ENCODE measurements at regions not wholly inside any gene's neighbourhood (a gene's known extent, or its start where the extent isn't known, plus 50 kb on each side); places are given as distances from the start of the nearest gene placed in this dataset.
"Not testable (repeated sequence)": the region's sequence is repeated elsewhere in the genome, so short reads cannot be mapped to it uniquely, and the experiment has no call there.

DNA sequence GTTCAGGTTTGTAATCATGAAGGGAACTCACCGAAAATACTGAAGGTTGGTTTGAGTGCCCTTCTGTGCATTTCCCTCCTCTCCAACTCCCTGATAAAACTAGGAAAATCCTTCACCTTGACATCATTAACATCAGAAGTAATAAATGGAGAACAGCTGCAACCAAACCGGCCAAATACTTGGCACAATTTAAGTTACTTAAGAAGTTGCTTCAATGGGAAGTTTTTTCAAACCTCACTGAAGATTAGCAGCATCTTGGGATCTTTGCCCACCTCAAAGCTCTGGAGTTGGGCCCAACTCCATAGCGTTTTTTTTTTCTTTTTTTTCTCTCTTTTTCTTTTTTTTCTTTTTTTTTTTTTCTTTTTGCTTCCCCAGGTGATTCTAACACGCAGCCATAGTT lies 784.8 kb downstream of the KCNA4 start:
- no peak for DNase-seq

DNA sequence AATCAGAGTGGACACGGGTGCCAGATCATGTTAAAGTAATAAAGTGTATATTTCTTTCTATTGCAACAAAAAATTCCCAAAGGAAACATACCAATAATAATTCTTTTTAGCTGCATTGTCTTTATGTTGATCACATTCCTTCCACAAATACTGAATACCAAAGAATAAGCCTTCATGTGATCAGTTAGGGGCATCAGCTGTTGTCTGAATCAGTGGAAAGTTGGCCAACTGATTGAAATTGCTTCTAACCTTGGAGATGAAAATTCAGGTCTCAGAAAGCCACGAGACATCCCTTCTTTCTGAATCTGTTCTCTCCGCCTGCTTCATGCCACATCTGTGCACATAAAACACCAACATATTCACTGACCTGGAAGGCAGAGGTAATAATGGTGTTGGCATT lies 785.2 kb downstream of the KCNA4 start:
- no peak for DNase-seq

DNA sequence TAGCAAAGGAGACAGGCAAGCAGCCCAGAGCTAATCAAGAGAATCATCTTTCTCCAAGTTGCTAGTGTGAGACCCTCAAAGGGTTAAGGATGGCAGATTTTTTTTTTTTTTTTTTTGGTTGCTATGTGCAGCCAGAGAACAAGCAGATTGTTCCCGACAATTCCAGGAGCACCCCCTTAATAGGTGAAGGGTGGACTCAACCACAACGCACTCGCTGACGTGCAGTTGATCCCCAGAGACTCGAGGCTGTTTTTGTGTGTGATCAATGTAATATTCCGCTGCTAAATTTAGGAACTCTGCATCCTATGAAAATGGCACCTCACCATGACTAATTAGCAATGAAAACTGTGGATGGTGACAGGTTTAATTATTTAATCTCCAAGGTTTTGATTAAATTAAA lies 789.0 kb downstream of the KCNA4 start:
- no peak for DNase-seq

DNA sequence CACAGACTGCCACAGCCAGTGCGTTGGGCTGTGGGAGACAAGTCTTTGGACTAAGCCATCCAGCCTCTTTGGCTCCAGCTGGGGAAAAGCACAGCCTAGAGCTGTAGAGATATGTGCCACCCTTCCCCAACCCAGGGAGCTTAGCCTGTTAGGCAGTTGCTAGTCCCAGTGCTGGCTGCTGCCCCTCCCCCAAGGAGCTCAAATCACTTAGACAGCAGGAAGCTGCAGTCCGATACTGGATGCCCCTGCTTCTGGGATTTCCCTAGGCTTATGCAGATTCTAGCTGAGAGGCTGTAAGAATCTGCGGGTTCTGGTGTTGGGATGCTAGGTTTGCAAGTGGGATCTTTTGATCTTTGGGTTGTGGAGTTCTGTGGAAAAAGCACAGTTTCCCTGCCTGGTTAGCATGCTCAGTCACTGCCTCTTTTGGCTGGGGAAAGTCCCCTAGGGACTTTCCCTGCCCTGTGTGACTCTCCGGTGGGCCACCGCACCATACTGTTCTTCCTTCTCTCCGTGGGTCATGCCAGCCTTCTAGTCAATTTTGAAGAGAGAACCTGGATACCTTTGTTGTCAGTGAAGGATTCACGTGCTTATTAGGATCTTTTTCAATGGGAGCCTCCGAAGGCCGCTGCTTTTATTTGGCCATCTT lies 792.0 kb downstream of the KCNA4 start:
- no peak for DNase-seq

DNA sequence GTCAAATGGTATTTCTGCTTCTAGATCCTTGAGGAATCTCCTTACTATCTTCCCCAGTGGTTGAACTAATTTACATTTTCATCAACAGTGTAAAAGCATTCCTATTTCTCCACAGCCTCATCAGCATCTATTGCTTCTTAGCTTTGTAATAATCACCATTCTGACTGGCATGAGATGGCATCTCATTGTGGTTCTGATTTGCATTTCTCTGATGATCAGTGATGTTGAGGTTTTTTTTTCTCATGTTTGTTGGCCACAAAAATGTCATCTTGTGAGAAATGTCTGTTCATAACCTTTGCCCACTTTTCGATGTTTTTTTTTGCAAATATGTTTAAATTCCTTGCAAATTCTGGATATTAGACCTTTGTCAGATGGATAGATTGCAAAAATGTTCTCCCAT lies 797.3 kb downstream of the KCNA4 start:
- DNase-seq, result not testable (repeated sequence)

DNA sequence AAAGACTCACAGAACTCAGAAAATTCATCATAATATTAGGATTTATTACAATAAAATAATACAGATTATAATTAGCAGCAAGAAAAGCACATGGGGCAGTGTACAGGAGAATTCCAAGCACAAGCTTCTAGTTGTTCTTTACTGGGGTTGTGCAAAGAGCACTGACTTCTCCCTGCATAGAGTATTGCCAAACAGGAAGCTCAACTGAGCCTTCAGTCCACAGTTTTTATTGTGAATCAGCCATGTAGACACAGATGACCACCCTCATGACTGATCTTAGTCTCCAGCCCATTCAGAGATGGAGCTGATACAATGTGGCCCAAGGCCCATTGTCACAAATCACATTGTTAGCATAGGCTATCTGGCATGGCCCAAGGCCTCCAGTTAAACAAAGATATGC lies 798.9 kb downstream of the KCNA4 start:
- DNase-seq, result no peak

DNA sequence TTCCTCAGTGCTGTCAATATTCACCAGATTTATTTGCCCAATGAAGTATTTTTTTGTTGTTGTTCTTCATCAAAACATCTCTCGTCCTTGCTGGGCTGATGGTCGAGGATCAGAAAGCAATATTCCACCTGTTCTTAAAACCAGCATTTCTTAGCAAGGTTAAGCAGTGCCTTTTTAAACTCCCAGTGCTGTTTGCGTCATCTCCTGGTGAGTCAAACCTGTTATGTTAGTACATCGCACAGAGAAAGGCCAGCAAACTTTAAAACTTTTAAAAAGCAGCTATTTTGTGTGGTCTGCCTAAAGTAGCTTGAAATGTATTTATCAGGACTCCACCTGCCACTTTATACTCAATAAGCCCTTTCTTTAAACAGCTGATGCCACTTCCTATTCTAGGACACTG lies 802.0 kb downstream of the KCNA4 start:
- DNase-seq, result no peak

DNA sequence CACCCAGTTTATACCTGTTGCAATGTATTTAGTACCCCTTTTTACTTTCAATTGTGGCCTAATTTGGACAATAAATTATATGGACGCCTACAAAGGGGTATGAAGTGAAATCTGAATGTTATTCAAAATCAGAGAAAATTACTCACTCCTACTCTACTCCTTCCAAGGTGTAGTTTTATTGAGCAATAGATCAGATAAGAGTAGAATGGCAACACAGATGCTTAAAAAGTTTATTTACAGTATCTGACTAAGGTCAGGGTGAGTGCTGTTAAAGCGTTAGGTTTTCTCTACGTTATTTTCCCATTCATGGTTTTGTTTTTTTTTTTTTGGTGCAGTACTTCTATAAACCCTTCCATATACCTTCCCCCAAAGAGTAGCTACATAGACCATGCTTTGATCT lies 805.6 kb downstream of the KCNA4 start:
- DNase-seq, result no peak

DNA sequence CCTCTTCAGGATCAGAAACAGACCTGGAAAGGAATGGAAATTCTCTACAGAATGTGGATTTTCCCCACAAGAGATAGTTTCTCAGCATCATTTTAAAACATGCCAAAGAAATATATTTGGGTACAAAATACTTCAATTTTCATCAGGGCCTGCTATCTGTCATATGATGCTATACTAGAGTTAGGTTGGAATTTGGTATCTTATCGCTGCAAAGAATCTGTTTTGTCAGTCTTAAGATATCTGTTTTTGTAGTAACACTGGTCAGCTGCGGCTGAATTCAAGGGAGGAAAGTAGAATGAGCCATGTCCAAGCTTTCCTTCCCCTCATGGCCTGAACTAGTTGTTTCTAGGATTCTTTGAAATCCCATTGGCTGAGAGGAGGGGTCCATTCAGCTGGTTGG lies 806.4 kb downstream of the KCNA4 start:
- no peak for DNase-seq

DNA sequence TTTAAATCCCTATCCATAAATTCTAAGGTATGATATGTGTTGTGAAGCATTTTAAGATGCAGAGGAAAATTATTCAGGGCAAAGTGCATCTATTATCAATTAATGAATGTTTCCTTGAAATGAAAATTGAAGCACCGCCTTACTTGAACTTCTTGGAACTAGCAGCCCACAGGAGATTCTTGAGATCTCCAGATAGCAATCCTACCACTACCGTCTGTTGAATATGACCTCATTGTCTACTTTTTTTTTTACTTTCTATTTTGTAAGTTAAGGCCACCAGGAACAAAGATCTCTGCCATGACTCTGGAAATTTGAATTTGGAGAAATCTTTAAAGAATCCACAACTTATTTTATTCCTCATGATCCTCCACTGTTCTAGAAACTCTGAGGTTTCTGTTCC lies 808.7 kb downstream of the KCNA4 start:
- DNase-seq, result peak; percentile 91

DNA sequence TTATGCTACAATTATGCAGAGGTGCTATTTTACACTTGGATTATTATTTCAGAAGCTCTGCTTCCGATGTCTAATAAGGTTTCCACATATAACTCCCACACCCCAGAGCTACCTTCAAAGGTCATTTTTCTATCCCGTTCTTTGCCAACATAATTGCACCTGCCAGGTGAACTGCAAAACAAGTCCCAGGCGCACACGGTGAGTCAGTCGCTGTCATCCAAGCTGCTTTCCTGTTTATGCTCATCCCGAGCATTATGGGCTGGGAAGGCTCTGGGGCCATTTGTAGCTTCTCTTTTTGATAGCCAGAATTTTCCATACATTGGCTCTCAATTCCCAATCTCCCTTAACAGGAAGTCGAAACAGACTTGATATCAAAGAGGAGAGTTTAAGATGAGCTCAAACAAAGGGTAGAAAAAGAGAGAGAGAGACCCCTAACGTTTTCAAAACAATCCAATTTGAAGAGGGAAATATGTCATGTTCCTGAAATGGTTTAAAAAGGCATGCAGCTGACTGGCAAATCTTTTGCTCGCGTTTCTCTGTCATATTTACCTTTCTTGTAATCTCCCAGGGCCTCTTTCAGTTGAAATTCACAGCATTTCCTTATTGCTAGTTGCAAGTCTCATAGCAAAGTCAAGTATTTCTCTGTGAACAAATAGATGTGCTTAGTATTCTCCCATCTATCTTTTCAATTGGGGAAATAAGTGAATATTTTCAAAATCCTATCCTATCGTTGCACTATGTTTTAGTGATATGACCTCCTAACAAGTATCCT lies 815.9 kb downstream of the KCNA4 start:
- no peak for DNase-seq

DNA sequence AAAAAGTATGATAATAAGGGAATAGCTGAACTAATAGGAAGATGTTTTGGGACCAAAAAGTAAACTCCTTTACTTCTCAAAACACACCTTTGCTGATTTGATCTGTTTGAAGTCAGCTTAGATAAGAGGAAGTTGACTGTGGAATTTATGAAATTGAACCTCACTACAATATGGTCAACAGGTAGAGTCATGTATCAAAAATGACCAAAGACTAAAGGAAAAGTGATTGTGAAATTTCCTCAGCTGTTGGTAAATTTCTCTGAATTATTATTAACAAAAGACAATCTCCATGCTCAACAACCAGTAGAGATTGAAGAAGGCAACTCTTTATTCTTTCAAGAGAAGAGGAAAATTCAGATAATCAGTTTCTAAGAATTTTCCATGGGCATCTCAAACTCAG lies 826.5 kb downstream of the KCNA4 start:
- no peak for DNase-seq

DNA sequence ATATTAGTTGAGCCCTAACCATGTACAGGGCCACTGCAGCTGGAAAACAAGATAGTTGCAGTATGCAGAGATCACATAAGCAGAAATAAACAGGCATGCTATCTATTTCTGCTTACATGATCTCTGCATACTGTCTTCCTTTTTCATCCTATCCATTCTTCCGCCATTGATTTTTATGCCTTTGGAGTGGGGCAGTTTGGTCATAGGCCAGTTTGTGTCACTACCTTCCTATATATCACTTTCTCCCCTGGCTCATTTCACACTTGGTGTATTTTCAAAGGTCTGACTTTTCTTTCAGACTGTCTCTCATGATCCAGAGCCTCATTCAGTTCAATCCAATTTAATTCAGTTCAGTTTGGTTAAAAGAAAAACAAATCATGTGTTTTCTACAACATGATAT lies 829.6 kb downstream of the KCNA4 start:
- peak; percentile 34 for DNase-seq

DNA sequence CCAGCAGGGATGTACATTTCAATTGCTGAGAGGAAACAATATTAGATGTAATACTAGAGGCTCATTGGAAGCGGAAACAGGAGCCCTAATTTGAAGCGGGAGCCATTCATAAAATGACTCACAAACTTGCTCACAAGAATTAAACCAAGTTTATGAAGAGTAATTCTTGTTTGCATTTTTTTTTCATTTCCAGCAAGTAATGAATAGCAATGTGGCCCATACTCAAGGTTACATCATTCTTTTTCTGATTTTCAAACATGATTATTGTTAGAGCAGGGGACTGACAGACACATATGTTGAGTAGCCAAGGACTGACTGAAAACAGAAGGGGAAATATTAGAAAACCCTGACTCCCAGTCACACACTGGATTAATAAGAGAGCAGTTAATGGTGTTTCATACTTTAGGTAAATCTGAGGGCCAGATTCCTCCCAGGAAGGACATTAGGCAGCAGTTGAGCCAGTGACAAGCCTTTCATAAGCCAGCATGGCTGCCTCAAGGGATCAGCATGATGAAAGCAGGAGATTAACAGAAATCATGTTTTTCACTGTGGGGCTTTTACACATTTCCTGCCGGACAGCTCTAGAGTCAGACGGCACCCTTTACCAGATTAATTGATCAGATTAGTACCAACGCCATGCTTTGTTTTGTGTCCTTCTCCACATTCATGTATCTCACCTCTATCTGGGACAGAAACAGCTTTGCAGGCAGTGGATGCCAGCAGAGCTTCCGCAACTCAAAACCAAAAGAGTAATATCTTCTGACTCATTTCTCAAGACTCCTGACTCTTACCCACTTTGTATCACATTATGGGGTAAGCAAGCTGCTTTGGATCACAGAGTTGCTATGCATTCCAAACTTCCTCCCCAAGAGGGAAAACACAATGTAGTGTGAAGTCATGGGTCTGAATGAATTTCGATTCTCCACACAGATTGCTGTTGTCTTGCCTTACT lies 831.6 kb downstream of the KCNA4 start:
- peak; percentile 21 for DNase-seq

DNA sequence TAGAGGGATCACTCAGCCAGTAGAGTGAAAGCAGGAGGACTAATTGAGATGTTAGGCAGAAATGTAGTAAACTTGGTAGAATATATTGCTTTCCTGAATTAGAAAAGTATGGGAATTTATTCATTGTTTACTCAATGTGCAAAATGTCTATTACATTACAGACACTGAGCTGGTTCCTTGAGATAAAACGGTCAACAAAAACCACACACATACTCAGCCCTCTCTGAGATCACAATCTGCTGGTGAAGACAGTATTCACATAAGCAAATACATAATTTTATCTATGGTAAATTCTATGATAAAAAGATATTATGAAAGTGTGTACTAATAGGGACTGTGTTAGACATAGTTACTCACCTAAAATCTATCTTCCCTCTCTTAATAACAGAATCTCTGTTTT lies 833.5 kb downstream of the KCNA4 start:
- DNase-seq, result peak; percentile 60

DNA sequence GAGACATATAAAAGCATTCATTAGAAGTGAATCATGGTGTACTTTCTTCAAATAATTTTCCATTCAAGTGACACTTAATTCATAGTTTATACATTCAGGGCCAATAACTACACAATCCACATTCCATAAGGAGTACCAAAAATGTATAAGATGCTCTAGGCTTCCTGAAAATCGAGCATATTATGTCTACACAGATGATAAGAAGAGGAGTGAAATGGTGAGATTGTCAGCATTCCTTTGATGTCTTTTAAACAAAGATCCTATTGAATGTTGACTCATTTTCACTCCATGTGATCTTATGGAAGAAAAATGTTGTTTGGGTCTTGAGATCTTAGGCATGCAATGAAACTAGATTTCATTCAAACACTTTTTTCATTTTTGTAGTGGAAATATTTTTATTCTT lies 843.2 kb downstream of the KCNA4 start:
- DNase-seq, result no peak

DNA sequence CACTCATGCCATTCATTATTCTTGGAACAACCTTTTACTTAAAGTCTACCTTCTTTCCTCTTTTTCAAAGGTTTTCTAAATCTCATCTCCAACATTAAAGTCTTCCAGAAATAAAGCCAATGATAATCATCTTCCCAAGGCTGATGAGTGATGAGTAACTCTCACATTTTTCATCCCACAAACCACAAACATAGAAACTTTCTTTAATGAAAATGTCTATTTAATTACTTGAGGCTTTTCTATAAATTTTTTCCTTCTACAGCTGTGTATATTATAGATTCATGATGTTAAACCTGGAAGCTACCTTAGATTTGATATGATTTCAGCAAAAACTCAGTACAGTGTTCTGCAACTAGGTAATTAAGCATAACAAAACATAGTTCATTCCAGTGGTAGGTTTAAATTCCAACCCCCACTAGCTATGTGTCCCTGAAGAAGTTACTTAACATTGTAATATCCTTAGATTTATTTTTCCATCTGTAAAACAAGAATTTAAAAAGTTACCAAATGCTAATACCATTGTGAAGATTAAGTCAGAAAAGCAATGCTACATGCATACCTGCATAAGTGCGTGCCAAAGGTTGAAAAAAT lies 845.4 kb downstream of the KCNA4 start:
- DNase-seq, result no peak

DNA sequence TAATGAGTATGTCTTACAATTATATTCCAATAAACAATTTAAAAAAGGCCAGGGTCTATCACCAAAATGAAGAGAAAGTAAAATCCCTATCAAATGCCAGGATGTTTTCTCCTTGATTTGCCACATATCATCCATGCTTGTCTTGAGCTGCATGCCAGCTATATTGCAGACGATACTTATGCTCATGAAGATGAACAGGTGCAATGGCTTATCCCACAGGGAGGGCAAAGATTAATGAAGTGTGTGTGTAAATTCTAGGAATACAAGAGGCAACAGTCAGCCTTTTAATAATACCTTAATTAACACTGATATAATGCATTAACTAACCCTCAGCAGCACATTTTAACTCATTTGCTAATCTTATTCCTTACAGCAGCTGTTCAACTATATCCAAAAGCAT lies 850.5 kb downstream of the KCNA4 start:
- DNase-seq, result no peak

DNA sequence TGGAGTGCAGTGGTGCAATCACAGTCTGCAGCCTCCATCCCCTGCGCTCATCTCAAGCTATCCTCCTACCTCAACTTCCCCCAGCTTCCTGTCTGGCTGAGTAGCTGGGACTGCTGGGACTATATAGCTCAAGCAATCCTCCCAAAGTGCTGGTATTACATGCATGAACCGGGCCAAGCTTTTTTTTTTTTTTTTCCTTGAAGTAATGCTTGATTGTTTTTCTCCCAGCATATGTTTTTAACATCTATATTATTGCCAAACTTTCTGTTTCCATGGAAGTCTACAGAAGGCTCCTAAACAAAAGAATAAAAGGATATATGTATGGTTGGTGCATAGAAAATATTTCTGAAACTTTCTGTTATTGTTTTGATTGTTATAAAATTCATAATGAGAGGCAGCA lies 853.6 kb downstream of the KCNA4 start:
- DNase-seq, result no peak

DNA sequence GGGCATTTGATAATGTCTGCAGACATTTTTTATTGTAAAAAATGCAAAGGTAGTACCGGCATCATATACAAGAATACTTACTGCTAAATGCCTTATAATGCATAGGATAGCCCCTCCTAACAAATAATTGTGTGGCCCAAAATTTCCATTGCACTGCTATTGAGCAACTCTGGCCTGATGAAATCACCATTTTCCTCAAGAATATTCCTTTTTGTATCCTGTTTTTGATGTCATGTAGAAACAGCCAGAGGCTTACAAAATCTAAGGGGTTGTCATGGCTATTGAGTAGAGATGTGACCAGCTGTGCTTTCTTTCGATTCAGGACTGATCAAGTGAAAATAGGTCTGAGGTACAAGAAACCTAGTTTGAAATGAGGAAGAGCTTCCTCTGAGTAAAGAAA lies 854.3 kb downstream of the KCNA4 start:
- no peak for DNase-seq

DNA sequence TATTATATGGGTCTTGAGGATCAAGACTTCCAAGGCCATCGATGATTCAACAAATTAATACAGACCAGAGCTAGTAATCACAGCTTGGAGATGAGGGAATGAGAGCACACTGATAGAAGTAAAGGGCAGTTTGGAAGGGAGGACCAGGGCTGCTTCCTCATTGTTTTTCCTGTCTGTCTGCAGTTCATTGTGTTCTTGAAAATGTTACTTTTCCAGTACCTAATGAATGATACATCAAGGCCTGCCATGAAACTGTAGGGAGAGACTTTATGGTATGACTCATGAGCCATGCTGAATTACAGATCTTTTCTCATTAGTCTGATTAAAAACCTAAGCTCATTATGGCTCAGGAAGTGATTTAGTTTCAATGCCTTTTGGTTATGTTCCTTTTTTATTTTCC lies 855.6 kb downstream of the KCNA4 start:
- DNase-seq, result no peak

DNA sequence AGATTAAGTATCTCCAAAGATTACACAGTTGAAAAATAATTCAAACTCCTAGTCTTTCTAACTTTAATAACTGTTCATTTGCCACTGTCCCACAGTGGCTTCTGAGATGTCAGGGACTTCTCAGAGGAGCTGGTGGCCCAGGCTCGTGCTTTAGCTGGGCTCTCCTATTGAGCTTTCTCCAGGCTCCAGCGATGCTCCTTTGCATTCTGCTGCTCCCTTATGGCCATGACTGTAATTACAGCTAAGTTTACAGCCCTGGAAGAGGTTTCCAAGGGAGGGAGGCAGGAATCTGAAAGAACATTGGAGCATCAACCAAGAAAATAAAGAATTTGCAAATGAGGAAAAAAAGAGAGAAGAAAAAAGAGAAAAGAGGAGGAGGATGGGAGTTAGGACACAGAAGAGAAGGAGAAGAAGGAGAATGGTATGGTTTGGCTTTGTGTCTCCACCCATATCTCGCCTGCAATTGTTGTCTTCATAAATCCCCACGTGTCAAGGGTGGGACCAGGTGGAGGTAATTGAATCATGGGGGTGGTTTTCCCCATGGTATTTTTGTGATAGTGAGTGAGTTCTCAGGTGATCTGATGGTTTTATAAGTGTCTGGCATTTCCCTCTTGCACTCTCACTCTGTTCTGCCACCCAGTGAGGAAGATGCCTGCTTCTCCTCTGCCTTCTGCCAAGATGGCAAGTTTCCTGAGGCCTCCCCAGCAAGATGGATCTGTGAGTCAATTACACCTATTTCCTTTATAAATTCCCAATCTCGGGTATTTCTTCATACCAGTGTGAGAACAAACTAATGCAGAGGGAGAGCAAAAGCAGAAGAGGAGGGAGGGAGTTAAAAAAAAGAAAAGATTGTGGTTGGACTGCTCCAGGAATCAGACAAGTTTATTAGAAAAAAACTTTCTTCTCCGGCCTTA lies 857.0 kb downstream of the KCNA4 start:
- peak; percentile 80 for DNase-seq
